ENCODE measurements at regions not wholly inside any gene's neighbourhood (a gene's known extent, or its start where the extent isn't known, plus 50 kb on each side); places are given as distances from the start of the nearest gene placed in this dataset.

DNA sequence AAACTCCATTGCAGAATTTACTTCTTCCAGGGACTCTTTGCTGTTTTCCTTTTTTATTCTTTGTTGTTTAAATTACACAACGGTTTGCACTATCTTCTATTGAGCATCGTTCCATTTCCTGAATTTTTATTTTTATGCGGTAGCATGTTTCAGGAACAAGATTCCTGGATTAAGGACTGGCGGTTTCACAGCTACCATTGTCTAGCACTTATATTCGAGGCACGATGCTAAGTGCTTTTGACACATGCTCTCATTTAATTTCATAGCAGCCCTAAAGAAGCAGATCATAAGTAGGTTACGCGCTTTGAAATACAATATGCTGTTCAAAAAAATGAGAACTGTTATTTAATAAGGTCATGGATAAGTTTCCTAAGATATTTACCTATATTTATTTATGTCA, 354.4 kb downstream of the ARL6IP6 start (continued):
- TF ChIP-seq, protein P1, sequence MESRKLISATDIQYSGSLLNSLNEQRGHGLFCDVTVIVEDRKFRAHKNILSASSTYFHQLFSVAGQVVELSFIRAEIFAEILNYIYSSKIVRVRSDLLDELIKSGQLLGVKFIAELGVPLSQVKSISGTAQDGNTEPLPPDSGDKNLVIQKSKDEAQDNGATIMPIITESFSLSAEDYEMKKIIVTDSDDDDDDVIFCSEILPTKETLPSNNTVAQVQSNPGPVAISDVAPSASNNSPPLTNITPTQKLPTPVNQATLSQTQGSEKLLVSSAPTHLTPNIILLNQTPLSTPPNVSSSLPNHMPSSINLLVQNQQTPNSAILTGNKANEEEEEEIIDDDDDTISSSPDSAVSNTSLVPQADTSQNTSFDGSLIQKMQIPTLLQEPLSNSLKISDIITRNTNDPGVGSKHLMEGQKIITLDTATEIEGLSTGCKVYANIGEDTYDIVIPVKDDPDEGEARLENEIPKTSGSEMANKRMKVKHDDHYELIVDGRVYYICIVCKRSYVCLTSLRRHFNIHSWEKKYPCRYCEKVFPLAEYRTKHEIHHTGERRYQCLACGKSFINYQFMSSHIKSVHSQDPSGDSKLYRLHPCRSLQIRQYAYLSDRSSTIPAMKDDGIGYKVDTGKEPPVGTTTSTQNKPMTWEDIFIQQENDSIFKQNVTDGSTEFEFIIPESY (IDR thresholded peaks at IDR 0.05; ENCODE audit: borderline replicate concordance, low read depth): no peak
- TF ChIP-seq RCOR1 (IDR thresholded peaks at IDR 0.05; ENCODE audit: low read length): no peak
- no peak for TF ChIP-seq GATA2 (CRISPR knock-in tag; IDR thresholded peaks at IDR 0.05)

DNA sequence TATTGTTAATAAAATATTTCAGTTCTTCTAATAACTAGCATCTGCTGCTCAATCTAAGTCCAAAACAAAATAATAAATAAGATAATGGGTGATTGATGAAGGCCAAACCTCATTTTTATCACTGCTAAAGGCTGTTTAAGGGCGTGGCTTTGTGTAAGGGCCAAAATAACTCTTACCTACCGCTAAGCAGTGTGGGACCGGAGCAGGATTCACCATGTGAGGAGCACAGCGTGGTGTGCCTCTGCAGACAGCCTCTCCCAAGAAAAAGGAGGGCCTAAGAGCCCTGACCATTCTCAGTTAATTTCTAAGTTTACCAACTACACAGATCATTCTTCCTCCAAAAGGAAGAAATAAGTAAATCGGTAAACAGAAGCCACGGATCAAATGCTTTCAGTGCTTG, 353.7 kb downstream of the ARL6IP6 start:
- Histone ChIP-seq H3K36me3 (replicated peaks in 1 of 2; ENCODE audit: control insufficient read depth in 1 of 2, insufficient read depth in 2 of 2, low read length in 1 of 2) (no peaks in the 10 kb centered on the region), H3K27ac (ENCODE audit: low read depth in 2 of 2, low read length in 1 of 2) (no peak overlapping the region), H3K79me2 (ENCODE audit: insufficient read depth) (no peaks in the 10 kb centered on the region), H4K20me1 (ENCODE audit: insufficient read depth) (no peaks in the 10 kb centered on the region), H3K4me1 (ENCODE audit: control insufficient read depth in 1 of 2, insufficient read depth in 2 of 2, low read depth in 1 of 2, low read length in 1 of 2) (no peaks in the 10 kb centered on the region), H3K27me3 (ENCODE audit: insufficient read depth) (no peaks in the 10 kb centered on the region; the same call in 1 of the 2 replicates), H3K4me3 (ENCODE audit: low read depth in 2 of 2, low read length in 1 of 2) (no peak overlapping the region), H3K9me3 (no peaks in the 10 kb centered on the region), H3K9ac (no peak overlapping the region), H3K9me2 (0 out of 2 replicates have a peak, but pooled peaks cover 3% of the 10 kb centered on the region), H3F3A (replicated peaks; ENCODE audit: insufficient read depth) (no peaks in the 10 kb centered on the region), H2AFZ (ENCODE audit: low read depth) (no peak overlapping the region), H3K4me2 (no peak overlapping the region)
- DNase-seq: no peak
- TF ChIP-seq NFIC (IDR thresholded peaks at IDR 0.05; ENCODE audit: borderline replicate concordance) (no peak), TEAD4 (IDR thresholded peaks at IDR 0.05; ENCODE audit: borderline replicate concordance, insufficient read depth) (no peak), JUND (IDR thresholded peaks at IDR 0.05) (no peak), YY1 (IDR thresholded peaks at IDR 0.05; ENCODE audit: low read depth) (no peak), RAD21 (IDR thresholded peaks at IDR 0.05; ENCODE audit: low read length) (no peak), EZH2phosphoT487 (IDR thresholded peaks at IDR 0.05; ENCODE audit: borderline replicate concordance, low read depth) (no peak), GATA2 (CRISPR knock-in tag; IDR thresholded peaks at IDR 0.05) (no peak), TCF12 (IDR thresholded peaks at IDR 0.05) (no peak), MXI1 (IDR thresholded peaks at IDR 0.05; ENCODE audit: low read depth, low read length) (no peak), POLR2AphosphoS5 (IDR thresholded peaks at IDR 0.05; ENCODE audit: low read depth, low read length) (no peak), NRF1 (IDR thresholded peaks at IDR 0.05; ENCODE audit: low read depth, low read length) (no peak), MEF2A (IDR thresholded peaks at IDR 0.05; ENCODE audit: borderline replicate concordance, low read depth) (no peak), SMC3 (IDR thresholded peaks at IDR 0.05; ENCODE audit: low read depth, low read length) (no peak), FOXM1 (IDR thresholded peaks at IDR 0.05; ENCODE audit: low read depth) (no peak)
- TF ChIP-seq, protein P2, sequence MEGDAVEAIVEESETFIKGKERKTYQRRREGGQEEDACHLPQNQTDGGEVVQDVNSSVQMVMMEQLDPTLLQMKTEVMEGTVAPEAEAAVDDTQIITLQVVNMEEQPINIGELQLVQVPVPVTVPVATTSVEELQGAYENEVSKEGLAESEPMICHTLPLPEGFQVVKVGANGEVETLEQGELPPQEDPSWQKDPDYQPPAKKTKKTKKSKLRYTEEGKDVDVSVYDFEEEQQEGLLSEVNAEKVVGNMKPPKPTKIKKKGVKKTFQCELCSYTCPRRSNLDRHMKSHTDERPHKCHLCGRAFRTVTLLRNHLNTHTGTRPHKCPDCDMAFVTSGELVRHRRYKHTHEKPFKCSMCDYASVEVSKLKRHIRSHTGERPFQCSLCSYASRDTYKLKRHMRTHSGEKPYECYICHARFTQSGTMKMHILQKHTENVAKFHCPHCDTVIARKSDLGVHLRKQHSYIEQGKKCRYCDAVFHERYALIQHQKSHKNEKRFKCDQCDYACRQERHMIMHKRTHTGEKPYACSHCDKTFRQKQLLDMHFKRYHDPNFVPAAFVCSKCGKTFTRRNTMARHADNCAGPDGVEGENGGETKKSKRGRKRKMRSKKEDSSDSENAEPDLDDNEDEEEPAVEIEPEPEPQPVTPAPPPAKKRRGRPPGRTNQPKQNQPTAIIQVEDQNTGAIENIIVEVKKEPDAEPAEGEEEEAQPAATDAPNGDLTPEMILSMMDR (IDR thresholded peaks at IDR 0.05): no peak
- TF ChIP-seq, protein P3, sequence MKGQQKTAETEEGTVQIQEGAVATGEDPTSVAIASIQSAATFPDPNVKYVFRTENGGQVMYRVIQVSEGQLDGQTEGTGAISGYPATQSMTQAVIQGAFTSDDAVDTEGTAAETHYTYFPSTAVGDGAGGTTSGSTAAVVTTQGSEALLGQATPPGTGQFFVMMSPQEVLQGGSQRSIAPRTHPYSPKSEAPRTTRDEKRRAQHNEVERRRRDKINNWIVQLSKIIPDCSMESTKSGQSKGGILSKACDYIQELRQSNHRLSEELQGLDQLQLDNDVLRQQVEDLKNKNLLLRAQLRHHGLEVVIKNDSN (IDR thresholded peaks at IDR 0.05; ENCODE audit: borderline replicate concordance, low read depth): no peak
- TF ChIP-seq, protein P4, sequence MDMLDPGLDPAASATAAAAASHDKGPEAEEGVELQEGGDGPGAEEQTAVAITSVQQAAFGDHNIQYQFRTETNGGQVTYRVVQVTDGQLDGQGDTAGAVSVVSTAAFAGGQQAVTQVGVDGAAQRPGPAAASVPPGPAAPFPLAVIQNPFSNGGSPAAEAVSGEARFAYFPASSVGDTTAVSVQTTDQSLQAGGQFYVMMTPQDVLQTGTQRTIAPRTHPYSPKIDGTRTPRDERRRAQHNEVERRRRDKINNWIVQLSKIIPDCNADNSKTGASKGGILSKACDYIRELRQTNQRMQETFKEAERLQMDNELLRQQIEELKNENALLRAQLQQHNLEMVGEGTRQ (IDR thresholded peaks at IDR 0.05; ENCODE audit: borderline replicate concordance, low read depth, low read length): no peak
- TF ChIP-seq, protein P1 (IDR thresholded peaks at IDR 0.05; ENCODE audit: borderline replicate concordance, low read depth): no peak
- TF ChIP-seq, protein P5, sequence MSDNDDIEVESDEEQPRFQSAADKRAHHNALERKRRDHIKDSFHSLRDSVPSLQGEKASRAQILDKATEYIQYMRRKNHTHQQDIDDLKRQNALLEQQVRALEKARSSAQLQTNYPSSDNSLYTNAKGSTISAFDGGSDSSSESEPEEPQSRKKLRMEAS (IDR thresholded peaks at IDR 0.05; ENCODE audit: low read depth): no peak
- TF ChIP-seq, protein P6, sequence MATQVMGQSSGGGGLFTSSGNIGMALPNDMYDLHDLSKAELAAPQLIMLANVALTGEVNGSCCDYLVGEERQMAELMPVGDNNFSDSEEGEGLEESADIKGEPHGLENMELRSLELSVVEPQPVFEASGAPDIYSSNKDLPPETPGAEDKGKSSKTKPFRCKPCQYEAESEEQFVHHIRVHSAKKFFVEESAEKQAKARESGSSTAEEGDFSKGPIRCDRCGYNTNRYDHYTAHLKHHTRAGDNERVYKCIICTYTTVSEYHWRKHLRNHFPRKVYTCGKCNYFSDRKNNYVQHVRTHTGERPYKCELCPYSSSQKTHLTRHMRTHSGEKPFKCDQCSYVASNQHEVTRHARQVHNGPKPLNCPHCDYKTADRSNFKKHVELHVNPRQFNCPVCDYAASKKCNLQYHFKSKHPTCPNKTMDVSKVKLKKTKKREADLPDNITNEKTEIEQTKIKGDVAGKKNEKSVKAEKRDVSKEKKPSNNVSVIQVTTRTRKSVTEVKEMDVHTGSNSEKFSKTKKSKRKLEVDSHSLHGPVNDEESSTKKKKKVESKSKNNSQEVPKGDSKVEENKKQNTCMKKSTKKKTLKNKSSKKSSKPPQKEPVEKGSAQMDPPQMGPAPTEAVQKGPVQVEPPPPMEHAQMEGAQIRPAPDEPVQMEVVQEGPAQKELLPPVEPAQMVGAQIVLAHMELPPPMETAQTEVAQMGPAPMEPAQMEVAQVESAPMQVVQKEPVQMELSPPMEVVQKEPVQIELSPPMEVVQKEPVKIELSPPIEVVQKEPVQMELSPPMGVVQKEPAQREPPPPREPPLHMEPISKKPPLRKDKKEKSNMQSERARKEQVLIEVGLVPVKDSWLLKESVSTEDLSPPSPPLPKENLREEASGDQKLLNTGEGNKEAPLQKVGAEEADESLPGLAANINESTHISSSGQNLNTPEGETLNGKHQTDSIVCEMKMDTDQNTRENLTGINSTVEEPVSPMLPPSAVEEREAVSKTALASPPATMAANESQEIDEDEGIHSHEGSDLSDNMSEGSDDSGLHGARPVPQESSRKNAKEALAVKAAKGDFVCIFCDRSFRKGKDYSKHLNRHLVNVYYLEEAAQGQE (IDR thresholded peaks at IDR 0.05; ENCODE audit: low read depth, low read length): no peak
- ChIA-PET POLR2A (no interaction called here), CTCF (no interaction called here)
- WGBS (ENCODE audit: low lambda C conversion rate): 34% methylated on average over 6 of the region's 6 CpGs
